Suprapubic skin (tissue), 3 donors: ENCODE measurements at regions not wholly inside any gene's neighbourhood (a gene's known extent, or its start where the extent isn't known, plus 50 kb on each side); places are given as distances from the start of the nearest gene placed in this dataset.

Experiments
- POLR2A ChIP-seq, 2 donors: fragments of 450-650 bp; IDR thresholded peaks; one replicate each; pipeline ENCODE4 v1.6.1; 2017; ENCODE audit warnings: antibody characterized with exemption in 2 of 2, mild to moderate bottlenecking in 2 of 2, moderate library complexity in 2 of 2
- TF ChIP-seq, protein P1 (sequence below), 2 donors: fragments of 200-600 bp in 1 of 2; fragments of 450-650 bp in 1 of 2; sonication (generic) in 1 of 2; IDR thresholded peaks; one replicate each; pipeline ENCODE4 v1.5.1; 2016 to 2019; ENCODE audit warnings: antibody characterized with exemption in 2 of 2, mild to moderate bottlenecking in 1 of 2, moderate library complexity in 1 of 2

DNA sequence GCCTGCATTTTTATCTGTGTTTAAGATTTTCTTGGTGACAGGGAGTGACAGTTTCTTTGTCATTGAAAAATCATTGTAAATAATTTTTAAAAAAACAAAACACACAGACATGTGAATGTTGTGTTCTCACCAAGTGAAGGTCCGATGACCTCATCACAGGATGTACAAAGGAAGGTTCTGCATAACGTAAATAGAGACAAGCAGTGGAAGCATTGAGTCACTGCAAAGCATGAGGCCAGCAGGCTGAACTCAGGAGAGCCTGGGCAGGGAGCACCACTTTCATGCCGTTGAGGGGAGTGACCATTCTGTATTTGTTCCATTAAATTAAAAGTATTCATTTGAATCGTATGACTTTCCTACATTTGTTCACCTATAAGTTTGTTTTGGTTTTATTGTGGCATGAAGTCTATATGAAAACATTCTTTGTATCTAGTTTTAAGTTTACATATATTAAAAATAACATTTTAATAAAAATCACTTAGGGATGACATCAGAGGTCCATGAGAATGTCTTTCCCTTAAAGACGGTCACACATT lies 70.4 kb upstream of the TLE1 start:
- no peak for TF ChIP-seq POLR2A (IDR thresholded peaks at IDR 0.05)
- TF ChIP-seq, protein P1, sequence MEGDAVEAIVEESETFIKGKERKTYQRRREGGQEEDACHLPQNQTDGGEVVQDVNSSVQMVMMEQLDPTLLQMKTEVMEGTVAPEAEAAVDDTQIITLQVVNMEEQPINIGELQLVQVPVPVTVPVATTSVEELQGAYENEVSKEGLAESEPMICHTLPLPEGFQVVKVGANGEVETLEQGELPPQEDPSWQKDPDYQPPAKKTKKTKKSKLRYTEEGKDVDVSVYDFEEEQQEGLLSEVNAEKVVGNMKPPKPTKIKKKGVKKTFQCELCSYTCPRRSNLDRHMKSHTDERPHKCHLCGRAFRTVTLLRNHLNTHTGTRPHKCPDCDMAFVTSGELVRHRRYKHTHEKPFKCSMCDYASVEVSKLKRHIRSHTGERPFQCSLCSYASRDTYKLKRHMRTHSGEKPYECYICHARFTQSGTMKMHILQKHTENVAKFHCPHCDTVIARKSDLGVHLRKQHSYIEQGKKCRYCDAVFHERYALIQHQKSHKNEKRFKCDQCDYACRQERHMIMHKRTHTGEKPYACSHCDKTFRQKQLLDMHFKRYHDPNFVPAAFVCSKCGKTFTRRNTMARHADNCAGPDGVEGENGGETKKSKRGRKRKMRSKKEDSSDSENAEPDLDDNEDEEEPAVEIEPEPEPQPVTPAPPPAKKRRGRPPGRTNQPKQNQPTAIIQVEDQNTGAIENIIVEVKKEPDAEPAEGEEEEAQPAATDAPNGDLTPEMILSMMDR (IDR thresholded peaks at IDR 0.05) = no peak
